CD4-positive, alpha-beta T cell (primary cell): ENCODE measurements at regions not wholly inside any gene's neighbourhood (a gene's known extent, or its start where the extent isn't known, plus 50 kb on each side); places are given as distances from the start of the nearest gene placed in this dataset.

Experiments
- ATAC-seq: fragments of 200-7000 bp; cut with Tn5 transposase; one replicate; pipeline ENCODE4 v1.10.0; 2022; ENCODE audit warnings: mild to moderate bottlenecking; ENCODE audit not compliant: poor library complexity
- CTCF ChIA-PET: fragments of 350-600 bp; sonication (Branson Sonifier 250); formaldehyde crosslinking; loops from one replicate; lab custom pipeline; 2021; ENCODE audit warnings: antibody characterized with exemption, inconsistent platforms; lab: Charles Lee
- POLR2A ChIA-PET: fragments of 350-600 bp; sonication (Branson Sonifier 250); formaldehyde crosslinking; loops from one replicate; lab custom pipeline; 2021; ENCODE audit warnings: antibody characterized with exemption, inconsistent platforms; lab: Charles Lee
- DNase-seq, 14 experiments: peaks; one replicate each; pipeline ENCODE4 v3.0.0-alpha.2; 2013 to 2020; ENCODE audit warnings: mixed read lengths in 2 of 14
- H3K27ac ChIP-seq, 2 donors: one replicate each; pipeline versions ENCODE4 v1.5.1 to v1.7.0; 2013; ENCODE audit warnings: low read length in 2 of 2, low read depth in 1 of 2, mild to moderate bottlenecking in 1 of 2
- H3K27me3 ChIP-seq, 2 experiments: 1 replicate in 1 of 2; 2 replicates in 1 of 2; pipeline versions ENCODE4 v1.6.1 to v1.7.0; 2013; ENCODE audit warnings: low read length in 2 of 2, control low read depth in 1 of 2, mild to moderate bottlenecking in 1 of 2, moderate library complexity in 1 of 2; ENCODE audit not compliant: insufficient read depth in 2 of 2, control insufficient read depth in 1 of 2
- H3K36me3 ChIP-seq: one replicate; pipeline ENCODE4 v1.6.1; 2013; ENCODE audit warnings: low read length, control low read depth; ENCODE audit not compliant: insufficient read depth
- H3K4me1 ChIP-seq: one replicate; pipeline ENCODE4 v1.6.1; 2013; ENCODE audit warnings: low read length, control low read depth; ENCODE audit not compliant: insufficient read depth
- H3K4me3 ChIP-seq: one replicate; pipeline ENCODE4 v1.5.1; 2013; ENCODE audit warnings: mild to moderate bottlenecking, low read length, moderate library complexity
- H3K9me3 ChIP-seq, 2 experiments: 1 replicate in 1 of 2; 2 replicates in 1 of 2; pipeline versions ENCODE4 v1.6.1 to v1.7.0; 2013; ENCODE audit warnings: low read length in 2 of 2, mild to moderate bottlenecking in 2 of 2, control low read depth in 1 of 2, moderate library complexity in 1 of 2; ENCODE audit not compliant: control insufficient read depth in 1 of 2, insufficient read depth in 1 of 2
- H3K27ac Mint-ChIP-seq: one replicate; pipeline ENCODE4 v1.8.0; 2020; ENCODE audit warnings: mixed read lengths
- H3K27me3 Mint-ChIP-seq: one replicate; pipeline ENCODE4 v1.8.0; 2021; ENCODE audit warnings: mixed read lengths
- H3K36me3 Mint-ChIP-seq: one replicate; pipeline ENCODE4 v1.8.0; 2021; ENCODE audit warnings: low read depth, mixed read lengths
- H3K4me1 Mint-ChIP-seq: one replicate; pipeline ENCODE4 v1.8.0; 2021; ENCODE audit warnings: low read depth, mixed read lengths
- H3K4me3 Mint-ChIP-seq: one replicate; pipeline ENCODE4 v1.8.0; 2020; ENCODE audit warnings: mild to moderate bottlenecking, mixed read lengths
- H3K9me3 Mint-ChIP-seq: one replicate; pipeline ENCODE4 v1.8.0; 2020; ENCODE audit warnings: mixed read lengths
- intact Hi-C, 2 experiments: fragments of 100-400 bp; cut with DNase I in 1 of 2; cut with micrococcal nuclease in 1 of 2; formaldehyde crosslinking; loops; one replicate each; pipeline versions ENCODE4 v1.15.1 to v1.9.0; 2023 to 2025; cut with DNase I, micrococcal nuclease
- TF ChIP-seq, protein P1 (sequence below): fragments of 200-600 bp; IDR thresholded peaks from one replicate; pipeline ENCODE4 v1.8.0; 2022; ENCODE audit warnings: antibody characterized with exemption, mild to moderate bottlenecking

DNA sequence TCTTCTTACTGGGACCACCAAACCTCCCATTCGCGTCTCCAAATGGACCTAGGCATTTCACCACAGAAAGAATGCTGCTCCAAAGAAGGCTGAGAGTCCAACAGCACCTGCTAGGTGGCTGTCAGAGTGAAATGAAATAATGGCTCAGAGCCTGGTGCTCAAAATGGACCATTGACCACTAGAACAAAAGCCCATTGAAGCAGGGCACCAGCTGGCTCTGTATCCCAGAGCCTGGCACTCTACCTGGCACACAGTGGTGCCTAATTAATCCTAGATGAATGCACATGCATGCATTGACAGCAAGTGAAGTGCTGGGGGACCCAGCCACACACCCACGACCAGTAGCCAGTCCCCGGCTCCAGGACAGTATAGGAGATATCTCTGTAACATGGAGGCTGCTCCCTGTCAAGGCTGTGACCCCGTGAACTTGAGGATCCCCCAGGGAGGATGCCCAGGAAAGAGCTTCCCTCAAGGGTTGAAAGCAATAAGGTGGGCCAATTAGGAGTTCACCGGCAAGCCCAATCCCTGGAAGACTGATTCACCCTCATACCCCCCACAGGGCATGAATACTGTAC, 261.3 kb downstream of the TNS1 start:
- Histone ChIP-seq H3K27ac (no peak overlapping the region), H3K4me1 (no peaks in the 10 kb centered on the region), H3K9me3 (no peaks in the 10 kb centered on the region), H3K4me3 (no peak overlapping the region), H3K27me3 (no peaks in the 10 kb centered on the region), H3K36me3 (no peaks in the 10 kb centered on the region)
- peaks cover 2% of the 10 kb centered on the region for H3K9me3 Mint-ChIP-seq
- TF ChIP-seq, protein P1, sequence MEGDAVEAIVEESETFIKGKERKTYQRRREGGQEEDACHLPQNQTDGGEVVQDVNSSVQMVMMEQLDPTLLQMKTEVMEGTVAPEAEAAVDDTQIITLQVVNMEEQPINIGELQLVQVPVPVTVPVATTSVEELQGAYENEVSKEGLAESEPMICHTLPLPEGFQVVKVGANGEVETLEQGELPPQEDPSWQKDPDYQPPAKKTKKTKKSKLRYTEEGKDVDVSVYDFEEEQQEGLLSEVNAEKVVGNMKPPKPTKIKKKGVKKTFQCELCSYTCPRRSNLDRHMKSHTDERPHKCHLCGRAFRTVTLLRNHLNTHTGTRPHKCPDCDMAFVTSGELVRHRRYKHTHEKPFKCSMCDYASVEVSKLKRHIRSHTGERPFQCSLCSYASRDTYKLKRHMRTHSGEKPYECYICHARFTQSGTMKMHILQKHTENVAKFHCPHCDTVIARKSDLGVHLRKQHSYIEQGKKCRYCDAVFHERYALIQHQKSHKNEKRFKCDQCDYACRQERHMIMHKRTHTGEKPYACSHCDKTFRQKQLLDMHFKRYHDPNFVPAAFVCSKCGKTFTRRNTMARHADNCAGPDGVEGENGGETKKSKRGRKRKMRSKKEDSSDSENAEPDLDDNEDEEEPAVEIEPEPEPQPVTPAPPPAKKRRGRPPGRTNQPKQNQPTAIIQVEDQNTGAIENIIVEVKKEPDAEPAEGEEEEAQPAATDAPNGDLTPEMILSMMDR, result no peak
- H3K27me3 Mint-ChIP-seq, result no peaks in the 10 kb centered on the region
- intact Hi-C loops, result no loop called here
- ChIA-PET CTCF (no interaction called here), POLR2A (interaction anchor here (0.6 kb wide), 1 partner anchor 137 kb away, joined by 3 read pairs; no protein-coding TSS in a partner anchor)
- no peak overlapping the region for H3K4me3 Mint-ChIP-seq
- DNase-seq (no peak), ATAC-seq (no peak)
- H3K36me3 Mint-ChIP-seq, result no peaks in the 10 kb centered on the region
- H3K4me1 Mint-ChIP-seq, result no peaks in the 10 kb centered on the region
- H3K27ac Mint-ChIP-seq, result no peak overlapping the region

DNA sequence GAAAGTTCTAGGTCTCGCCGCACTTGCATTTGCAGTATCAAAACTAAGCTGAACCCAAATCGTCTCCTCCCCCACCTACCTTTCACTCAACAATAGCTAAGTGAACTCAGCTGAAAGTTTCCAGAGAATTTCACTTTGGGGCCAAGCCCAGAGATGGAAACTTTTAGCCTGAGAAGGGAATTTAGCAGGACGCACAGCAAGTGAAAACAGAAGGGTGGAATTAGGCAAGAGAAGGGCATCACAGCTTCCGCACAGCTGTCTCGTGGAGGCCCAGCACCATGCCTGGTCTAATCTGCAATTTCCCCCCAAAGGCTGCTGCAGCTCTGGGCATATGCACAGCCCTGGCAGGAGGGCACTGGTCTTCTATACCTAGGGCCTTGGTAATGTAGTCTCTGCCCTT, 262.0 kb downstream of the TNS1 start:
- H3K4me3 Mint-ChIP-seq, result no peak overlapping the region
- Histone ChIP-seq H3K27ac (no peak overlapping the region), H3K36me3 (no peaks in the 10 kb centered on the region), H3K9me3 (no peaks in the 10 kb centered on the region), H3K27me3 (no peaks in the 10 kb centered on the region), H3K4me3 (no peak overlapping the region), H3K4me1 (no peaks in the 10 kb centered on the region)
- no peaks in the 10 kb centered on the region for H3K36me3 Mint-ChIP-seq
- ATAC-seq (no peak), DNase-seq (no peak)
- POLR2A ChIA-PET, result no interaction called here
- no peaks in the 10 kb centered on the region for H3K4me1 Mint-ChIP-seq
- no peaks in the 10 kb centered on the region for H3K27me3 Mint-ChIP-seq
- TF ChIP-seq, protein P1, result no peak
- intact Hi-C loops, result no loop called here
- H3K9me3 Mint-ChIP-seq, result peaks cover 2% of the 10 kb centered on the region
- CTCF ChIA-PET, result no interaction called here
- no peak overlapping the region for H3K27ac Mint-ChIP-seq

DNA sequence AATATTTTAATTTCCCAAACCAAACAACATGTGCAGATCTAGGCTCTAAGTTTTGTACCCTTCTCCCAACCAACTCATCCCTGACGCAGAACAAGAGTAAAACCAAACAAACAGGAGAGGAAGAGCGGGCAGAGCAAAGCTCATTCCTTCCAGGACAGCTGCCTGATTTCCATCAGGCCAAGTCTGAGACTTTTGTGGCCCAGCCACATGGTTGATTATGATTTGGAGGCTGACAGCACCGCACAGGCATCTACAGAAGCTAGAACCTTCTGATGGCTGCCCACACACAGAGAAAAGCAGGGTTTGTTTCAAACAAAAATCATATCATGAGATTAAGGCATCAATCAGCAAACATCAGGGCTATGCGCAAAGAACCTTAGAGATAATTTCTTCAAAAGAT, 262.6 kb downstream of the TNS1 start:
- H3K4me3 Mint-ChIP-seq, result no peak overlapping the region
- POLR2A ChIA-PET, result no interaction called here

More for the DNA sequence above, 262.6 kb downstream of the TNS1 start:
- Mint-ChIP-seq H3K9me3 (no peaks in the 10 kb centered on the region), H3K36me3 (no peaks in the 10 kb centered on the region), H3K27me3 (no peaks in the 10 kb centered on the region), H3K27ac (no peak overlapping the region), H3K4me1 (peaks cover 5% of the 10 kb centered on the region)
- DNase-seq (no peak), ATAC-seq (no peak)
- TF ChIP-seq, protein P1, result no peak
- H3K27ac ChIP-seq, result no peak overlapping the region
- no peaks in the 10 kb centered on the region for H3K4me1 ChIP-seq
- H3K9me3 ChIP-seq, result no peaks in the 10 kb centered on the region
- H3K4me3 ChIP-seq, result no peak overlapping the region
- no peaks in the 10 kb centered on the region for H3K27me3 ChIP-seq
- H3K36me3 ChIP-seq, result no peaks in the 10 kb centered on the region
- intact Hi-C loops, result no loop called here
- CTCF ChIA-PET, result no interaction called here
